K562 (cell line): ENCODE measurements at regions not wholly inside any gene's neighbourhood (a gene's known extent, or its start where the extent isn't known, plus 50 kb on each side); places are given as distances from the start of the nearest gene placed in this dataset.

Experiments
- ATAC-seq: fragments of 200-7000 bp; cut with Tn5 transposase; 3 replicates; pipeline ENCODE4 v1.9.1; 2020; ENCODE audit warnings: moderate library complexity
- BruUV-seq: library from RNA; stranded (reverse); fragments of 400-500 nt; replicated peaks from 2 replicates; lab custom pipeline; 2021; lab: Mats Ljungman, UMichigan
- CTCF ChIA-PET: fragments of 300-600 bp; formaldehyde crosslinking; extraction: SDS; loops from one replicate; lab custom pipeline; 2021; ENCODE audit warnings: low intra/inter-chr PET ratio; lab: Yijun Ruan, JAX
- POLR2A ChIA-PET: fragments of 300-600, 350-650 bp; sonication (Branson Sonifier 250); formaldehyde crosslinking; extraction: SDS; loops from one replicate; lab custom pipeline; 2021; ENCODE audit warnings: antibody characterized with exemption, inconsistent platforms; lab: Yijun Ruan, JAX
- DNase-seq, 4 experiments: peaks; one replicate each; pipeline versions ENCODE4 v3.0.0 to v3.0.0-alpha.2; 2011 to 2018; ENCODE audit warnings: low spot score in 3 of 4, mixed read lengths in 3 of 4; ENCODE audit errors: extremely low read depth in 1 of 4
- FAIRE-seq: peaks from 2 replicates; lab custom pipeline; 2011; peaks lifted over from hg19 to GRCh38; lab: Jason Lieb, UNC
- H2AFZ ChIP-seq: 2 replicates; pipeline ENCODE4 v1.6.0; 2011; ENCODE audit warnings: low read depth, low read length, control low read depth, inconsistent platforms
- H3K27ac ChIP-seq: fragments of 200-600 bp; 3 replicates; pipeline ENCODE4 v1.8.0; 2011; ENCODE audit warnings: low read depth, mild to moderate bottlenecking, control low read depth, inconsistent platforms, low read length, moderate library complexity, mixed read lengths; ENCODE audit errors: extremely low read depth
- H3K27me3 ChIP-seq, 2 experiments: fragments of 300-600 bp in 1 of 2; 2 replicates in 1 of 2; 3 replicates in 1 of 2; pipeline versions ENCODE4 v1.6.0 to v1.8.0; 2011; ENCODE audit warnings: inconsistent platforms in 2 of 2, low read length in 2 of 2, mild to moderate bottlenecking in 1 of 2, mixed read lengths in 1 of 2, moderate library complexity in 1 of 2; ENCODE audit not compliant: control insufficient read depth in 2 of 2, insufficient read depth in 2 of 2
- H3K36me3 ChIP-seq: fragments of 300-600 bp; 3 replicates; pipeline ENCODE4 v1.8.0; 2011; ENCODE audit warnings: mild to moderate bottlenecking, low read length, inconsistent platforms; ENCODE audit not compliant: control insufficient read depth, insufficient read depth
- H3K4me1 ChIP-seq, 2 experiments: fragments of 200-600 bp in 1 of 2; replicated peaks in 1 of 2; 2 replicates in 1 of 2; 3 replicates in 1 of 2; pipeline versions ENCODE4 v1.5.1 to v1.8.0; 2011; ENCODE audit warnings: inconsistent platforms in 2 of 2, low read length in 2 of 2, mild to moderate bottlenecking in 1 of 2, mixed read lengths in 1 of 2, moderate library complexity in 1 of 2; ENCODE audit not compliant: control insufficient read depth in 2 of 2, insufficient read depth in 2 of 2
- H3K4me2 ChIP-seq: 2 replicates; pipeline ENCODE4 v1.6.1; 2011; ENCODE audit warnings: low read length, control low read depth, inconsistent platforms, mixed read lengths; ENCODE audit not compliant: insufficient read depth
- H3K4me3 ChIP-seq: fragments of 200-600 bp; sonication (generic), shearing (Covaris generic); 2 replicates; pipeline ENCODE4 v1.5.1; 2016; ENCODE audit warnings: control low read depth, inconsistent platforms
- H3K79me2 ChIP-seq: fragments of 200-600 bp; 3 replicates; pipeline ENCODE4 v1.8.0; 2011; ENCODE audit warnings: low read length, inconsistent platforms; ENCODE audit not compliant: control insufficient read depth, insufficient read depth
- H3K9ac ChIP-seq, 2 experiments: 2 replicates each; pipeline versions ENCODE4 v1.6.0 to v1.6.1; 2011; ENCODE audit warnings: low read depth in 2 of 2, low read length in 2 of 2, control low read depth in 1 of 2, inconsistent platforms in 1 of 2, mild to moderate bottlenecking in 1 of 2, mixed read lengths in 1 of 2; ENCODE audit not compliant: insufficient read depth in 1 of 2
- H3K9me1 ChIP-seq: one replicate; pipeline ENCODE4 v1.6.0; 2011; ENCODE audit warnings: inconsistent platforms, mild to moderate bottlenecking, low read length, moderate library complexity; ENCODE audit not compliant: control insufficient read depth, insufficient read depth
- H3K9me3 ChIP-seq: replicated peaks from 2 replicates; pipeline ENCODE4 v1.5.1; 2011; ENCODE audit warnings: low read depth, low read length, inconsistent platforms; ENCODE audit not compliant: control insufficient read depth, insufficient read depth
- H4K20me1 ChIP-seq: replicated peaks from 2 replicates; pipeline ENCODE4 v1.6.1; 2011; ENCODE audit warnings: low read length, inconsistent platforms, mixed read lengths; ENCODE audit not compliant: control insufficient read depth, insufficient read depth
- BHLHE40 ChIP-seq: IDR thresholded peaks from 2 replicates; pipeline ENCODE4 v1.6.1; 2011; ENCODE audit warnings: low read length, improper control_type of control experiment
- C11orf30 ChIP-seq: fragments of 450-650 bp; IDR thresholded peaks from 2 replicates; pipeline ENCODE4 v1.6.1; 2016; ENCODE audit warnings: low read depth, mild to moderate bottlenecking
- CREB5 ChIP-seq: fragments of 250-450 bp; sonication (Bioruptor Pico); IDR thresholded peaks from 2 replicates; pipeline ENCODE4 v1.5.0; 2020; ENCODE audit warnings: mild to moderate bottlenecking
- JUNB ChIP-seq: fragments of 450-650 bp; formaldehyde crosslinking; conservative IDR thresholded peaks from 2 replicates; pipeline ENCODE4 v1.4.0; 2020; ENCODE audit warnings: mild to moderate bottlenecking
- MED1 ChIP-seq: sonication (generic); formaldehyde crosslinking; IDR thresholded peaks from 2 replicates; pipeline ENCODE4 v1.8.1; 2023; ENCODE audit warnings: missing genetic modification reagents, borderline replicate concordance
- MITF ChIP-seq: IDR thresholded peaks from 2 replicates; pipeline ENCODE4 v1.6.1; 2014; ENCODE audit warnings: antibody characterized with exemption
- MYBL2 ChIP-seq, 2 experiments: fragments of 450-650 bp in 1 of 2; sonication (generic) in 1 of 2; formaldehyde crosslinking in 1 of 2; IDR thresholded peaks; 2 replicates each; pipeline versions ENCODE4 v1.6.1 to v1.8.1; 2017 to 2022; ENCODE audit warnings: borderline replicate concordance in 1 of 2, inconsistent platforms in 1 of 2, low read depth in 1 of 2, mild to moderate bottlenecking in 1 of 2, missing genetic modification reagents in 1 of 2, moderate library complexity in 1 of 2
- NUFIP1 ChIP-seq: fragments of 450-650 bp; IDR thresholded peaks from 2 replicates; pipeline ENCODE4 v1.6.1; 2018; ENCODE audit not compliant: partially characterized antibody
- PHTF2 ChIP-seq: fragments of 250-450 bp; sonication (Bioruptor Pico); IDR thresholded peaks from 2 replicates; pipeline ENCODE4 v1.5.0; 2021; ENCODE audit warnings: mild to moderate bottlenecking
- SMAD1 ChIP-seq: fragments of 150-350 bp; IDR thresholded peaks from 2 replicates; pipeline ENCODE4 v1.6.1; 2014; ENCODE audit warnings: low read length, low read depth; ENCODE audit not compliant: partially characterized antibody
- SMAD4 ChIP-seq: fragments of 250-450 bp; sonication (Bioruptor Pico); conservative IDR thresholded peaks from 2 replicates; pipeline ENCODE4 v1.8.0; 2021; ENCODE audit warnings: inconsistent platforms, mild to moderate bottlenecking, moderate library complexity
- SMC3 ChIP-seq: conservative IDR thresholded peaks from 2 replicates; pipeline ENCODE4 v1.6.1; 2011; ENCODE audit warnings: low read depth, low read length, improper control_type of control experiment; ENCODE audit not compliant: insufficient read depth
- ZBTB11 ChIP-seq, 3 experiments: fragments of 200-800 bp in 1 of 3; fragments of 250-450 bp in 1 of 3; fragments of 450-650 bp in 1 of 3; sonication (Bioruptor Pico) in 1 of 3; sonication (Bioruptor generic) in 1 of 3; formaldehyde crosslinking in 1 of 3; IDR thresholded peaks; 2 replicates each; pipeline versions ENCODE4 v1.6.1 to v1.8.0; 2016 to 2022; ENCODE audit warnings: mild to moderate bottlenecking in 2 of 3, missing genetic modification characterization in 2 of 3, missing compliant biosample characterization in 1 of 3, moderate library complexity in 1 of 3
- ZBTB17 ChIP-seq: fragments of 450-650 bp; formaldehyde crosslinking; IDR thresholded peaks from 2 replicates; pipeline ENCODE4 v1.4.0; 2020; ENCODE audit warnings: mild to moderate bottlenecking
- ZNF197 ChIP-seq: fragments of 200-800 bp; sonication (Bioruptor generic); IDR thresholded peaks from 2 replicates; pipeline ENCODE4 v1.6.1; 2016; ENCODE audit warnings: low read depth, missing genetic modification characterization, missing compliant biosample characterization
- ZNF212 ChIP-seq: fragments of 450-650 bp; formaldehyde crosslinking; IDR thresholded peaks from 2 replicates; pipeline ENCODE4 v1.4.0; 2020; ENCODE audit warnings: mild to moderate bottlenecking
- ZNF282 ChIP-seq: sonication (generic); formaldehyde crosslinking; IDR thresholded peaks from 2 replicates; pipeline ENCODE4 v1.8.1; 2023; ENCODE audit warnings: missing genetic modification reagents
- WGBS: fragments of 100-300 bp; shearing (Covaris generic); methylation state at CpG from one replicate; pipeline ENCODE4 v1.1.6; 2016; ENCODE audit warnings: low coverage, mixed read lengths; ENCODE audit not compliant: insufficient coverage; ENCODE audit errors: missing lambda C conversion rate; 5-methylcytosine and 5-hydroxymethylcytosine counted together
- in situ Hi-C: fragments of 300-500 bp; cut with MboI; formaldehyde crosslinking; loops from 4 replicates; pipeline ENCODE4 v1.15.0; 2018; ENCODE audit warnings: inconsistent platforms, mixed read lengths
- intact Hi-C: fragments of 100-400 bp; cut with micrococcal nuclease; formaldehyde crosslinking; loops from 2 replicates; pipeline ENCODE4 v1.14.2; 2022

- no TSS peak for BruUV-seq
- POLR2A ChIA-PET: no interaction called here
- WGBS: 3% methylated on average over 5 of the region's 5 CpGs
Measured at GRCh38 chr4:185932491-185932890, 120.5 kb upstream of the SORBS2 start.

More at GRCh38 chr4:185932491-185932890, 120.5 kb upstream of the SORBS2 start:
- ATAC-seq (no peak), DNase-seq (no peak), FAIRE-seq (no peak)
- Histone ChIP-seq H3K9me1 (no peaks in the 10 kb centered on the region), H3K4me1 (no peaks in the 10 kb centered on the region), H3K27me3 (peaks cover 0 to 2% of the 10 kb centered on the region in 2 experiments; a peak in 2 of 5 replicates), H3K36me3 (no peaks in the 10 kb centered on the region), H3K4me3 (no peak overlapping the region), H4K20me1 (no peaks in the 10 kb centered on the region), H3K27ac (no peak overlapping the region), H3K4me2 (no peak overlapping the region), H2AFZ (no peak overlapping the region), H3K9ac (no peak overlapping the region), H3K79me2 (no peaks in the 10 kb centered on the region), H3K9me3 (no peaks in the 10 kb centered on the region)
- in situ Hi-C loops (no loop called here), intact Hi-C loops (no loop called here)
- no peak for TF ChIP-seq BHLHE40
- TF ChIP-seq SMAD1: no peak
- TF ChIP-seq ZNF212 (CRISPR knock-in tag): no peak
- no peak for TF ChIP-seq NUFIP1
- no peak for TF ChIP-seq MED1
- no peak for TF ChIP-seq ZNF282 (CRISPR knock-in tag)
- no peak for TF ChIP-seq MYBL2 (IDR thresholded peaks at IDR 0.05; ENCODE audit: low read depth)
- no peak for TF ChIP-seq MYBL2 (CRISPR knock-in tag; IDR thresholded peaks at IDR 0.05; ENCODE audit: borderline replicate concordance)
- TF ChIP-seq C11orf30: no peak
- TF ChIP-seq ZNF197: no peak
- no peak for TF ChIP-seq ZBTB11 (CRISPR knock-in tag; IDR thresholded peaks at IDR 0.05)
- TF ChIP-seq MITF: no peak
- TF ChIP-seq SMC3: no peak
- no peak for TF ChIP-seq CREB5 (CRISPR knock-in tag)
- no peak for TF ChIP-seq JUNB (CRISPR knock-in tag)
- no peak for TF ChIP-seq ZBTB17 (CRISPR knock-in tag)
- TF ChIP-seq PHTF2 (CRISPR knock-in tag): no peak
- no peak for TF ChIP-seq SMAD4 (CRISPR knock-in tag)
- CTCF ChIA-PET: no interaction called here
